Caco-2 (cell line): ENCODE measurements at regions not wholly inside any gene's neighbourhood (a gene's known extent, or its start where the extent isn't known, plus 50 kb on each side); places are given as distances from the start of the nearest gene placed in this dataset.
A peak's percentile ranks its signal among the peaks of the same experiment; 100 is the strongest.

Source experiments
- BruUV-seq: library from RNA; stranded (reverse); fragments of 400-500 nt; replicated peaks from 2 replicates; lab custom pipeline; 2021; lab: Mats Ljungman, UMichigan
- CTCF ChIA-PET: fragments of 300-600 bp; sonication (Branson Sonifier 250); formaldehyde crosslinking; loops from one replicate; lab custom pipeline; 2022; ENCODE audit warnings: antibody characterized with exemption; lab: Charles Lee
- POLR2A ChIA-PET: fragments of 300-600 bp; sonication (Branson Sonifier 250); formaldehyde crosslinking; loops from one replicate; lab custom pipeline; 2022; ENCODE audit warnings: antibody characterized with exemption; lab: Charles Lee
- DNase-seq, 2 experiments: peaks; one replicate each; pipeline versions ENCODE4 v3.0.0 to v3.0.0-alpha.2; 2020 to 2022
- H3K27me3 ChIP-seq: replicated peaks from 2 replicates; pipeline ENCODE4 v1.6.0; 2011; ENCODE audit warnings: low read length; ENCODE audit not compliant: control insufficient read depth, insufficient read depth
- H3K36me3 ChIP-seq: 2 replicates; pipeline ENCODE4 v1.5.1; 2011; ENCODE audit warnings: low read length; ENCODE audit not compliant: control insufficient read depth, insufficient read depth
- H3K4me1 ChIP-seq: fragments of 250-450 bp; sonication (Bioruptor Pico); 2 replicates; pipeline ENCODE4 v1.5.1; 2020; ENCODE audit warnings: mild to moderate bottlenecking
- H3K4me3 ChIP-seq: 2 replicates; pipeline ENCODE4 v1.5.1; 2011; ENCODE audit warnings: low read depth, mild to moderate bottlenecking, control low read depth, low read length
- H3K9me3 ChIP-seq: fragments of 250-450 bp; sonication (Bioruptor Pico); 2 replicates; pipeline ENCODE4 v1.5.1; 2020; ENCODE audit warnings: mild to moderate bottlenecking, moderate library complexity
- H3K27ac Mint-ChIP-seq: one replicate; pipeline ENCODE4 v1.8.0; 2022; ENCODE audit warnings: mixed read lengths; ENCODE audit not compliant: unreplicated experiment
- H3K27me3 Mint-ChIP-seq: one replicate; pipeline ENCODE4 v1.8.0; 2022; ENCODE audit warnings: mixed read lengths; ENCODE audit not compliant: insufficient read depth, unreplicated experiment
- H3K36me3 Mint-ChIP-seq: one replicate; pipeline ENCODE4 v1.8.0; 2022; ENCODE audit warnings: mild to moderate bottlenecking, mixed read lengths; ENCODE audit not compliant: insufficient read depth, unreplicated experiment
- H3K4me1 Mint-ChIP-seq: one replicate; pipeline ENCODE4 v1.8.0; 2022; ENCODE audit warnings: low read depth, mixed read lengths; ENCODE audit not compliant: unreplicated experiment
- H3K4me3 Mint-ChIP-seq: one replicate; pipeline ENCODE4 v1.8.0; 2022; ENCODE audit warnings: mild to moderate bottlenecking, moderate library complexity, mixed read lengths; ENCODE audit not compliant: unreplicated experiment
- H3K9me3 Mint-ChIP-seq: one replicate; pipeline ENCODE4 v1.8.0; 2022; ENCODE audit warnings: mixed read lengths; ENCODE audit not compliant: unreplicated experiment
- CTCF ChIP-seq, 2 experiments: fragments of 200-600 bp in 1 of 2; IDR thresholded peaks; 1 replicate in 1 of 2; 2 replicates in 1 of 2; pipeline versions ENCODE4 v1.5.1 to v1.8.0; 2011 to 2022; ENCODE audit warnings: antibody characterized with exemption in 1 of 2, control low read depth in 1 of 2, inconsistent platforms in 1 of 2, low read depth in 1 of 2, low read length in 1 of 2, mild to moderate bottlenecking in 1 of 2, moderate library complexity in 1 of 2; ENCODE audit not compliant: insufficient read depth in 1 of 2, severe bottlenecking in 1 of 2, unreplicated experiment in 1 of 2
- intact Hi-C: fragments of 100-400 bp; cut with micrococcal nuclease; formaldehyde crosslinking; loops from one replicate; pipeline ENCODE4 v1.10.0; 2022; ENCODE audit not compliant: unreplicated experiment

- Histone ChIP-seq H3K36me3 (peaks cover 1% of the 10 kb centered on the region; the same call in 1 of the 2 replicates), H3K4me3 (no peak overlapping the region), H3K9me3 (no peaks in the 10 kb centered on the region), H3K27me3 (no peaks in the 10 kb centered on the region), H3K4me1 (peaks cover 88% of the 10 kb centered on the region)
- no peak for TF ChIP-seq CTCF (IDR thresholded peaks at IDR 0.05; ENCODE audit: insufficient read depth in 1 of 2, low read depth in 1 of 2, low read length in 1 of 2, severe bottlenecking in 1 of 2, unreplicated experiment in 1 of 2)
- ChIA-PET POLR2A (no interaction called here), CTCF (no interaction called here)
- H3K4me1 Mint-ChIP-seq, result peaks cover 47% of the 10 kb centered on the region
- DNase-seq, result no peak
- peaks cover 44% of the 10 kb centered on the region for H3K36me3 Mint-ChIP-seq
- H3K9me3 Mint-ChIP-seq, result no peaks in the 10 kb centered on the region
- peak overlapping the region; percentile 24 for H3K4me3 Mint-ChIP-seq
- H3K27me3 Mint-ChIP-seq, result no peaks in the 10 kb centered on the region
- BruUV-seq, result no TSS peak
- intact Hi-C loops, result loop anchor here (2.0 kb wide), 1 partner anchor 15 kb away; no protein-coding TSS in a partner anchor
- peak overlapping the region; percentile 63 for H3K27ac Mint-ChIP-seq
Observed at GRCh38 chr17:77301694-77302266, 161.0 kb downstream of the SEC14L1 start.

- Histone ChIP-seq H3K4me1 (peaks cover 88% of the 10 kb centered on the region), H3K36me3 (peaks cover 5% of the 10 kb centered on the region), H3K9me3 (no peaks in the 10 kb centered on the region), H3K27me3 (no peaks in the 10 kb centered on the region), H3K4me3 (no peak overlapping the region)
- intact Hi-C loops, result no loop called here
- no TSS peak for BruUV-seq
- Mint-ChIP-seq H3K4me1 (peaks cover 49% of the 10 kb centered on the region), H3K27me3 (no peaks in the 10 kb centered on the region), H3K27ac (peak overlapping the region; percentile 59), H3K4me3 (no peak overlapping the region), H3K36me3 (peaks cover 53% of the 10 kb centered on the region), H3K9me3 (no peaks in the 10 kb centered on the region)
- TF ChIP-seq CTCF (IDR thresholded peaks at IDR 0.05; ENCODE audit: insufficient read depth in 1 of 2, low read depth in 1 of 2, low read length in 1 of 2, severe bottlenecking in 1 of 2, unreplicated experiment in 1 of 2), result no peak
- ChIA-PET CTCF (no interaction called here), POLR2A (no interaction called here)
- no peak for DNase-seq
Observed at GRCh38 chr17:77302682-77303081, 161.9 kb downstream of the SEC14L1 start.

DNA sequence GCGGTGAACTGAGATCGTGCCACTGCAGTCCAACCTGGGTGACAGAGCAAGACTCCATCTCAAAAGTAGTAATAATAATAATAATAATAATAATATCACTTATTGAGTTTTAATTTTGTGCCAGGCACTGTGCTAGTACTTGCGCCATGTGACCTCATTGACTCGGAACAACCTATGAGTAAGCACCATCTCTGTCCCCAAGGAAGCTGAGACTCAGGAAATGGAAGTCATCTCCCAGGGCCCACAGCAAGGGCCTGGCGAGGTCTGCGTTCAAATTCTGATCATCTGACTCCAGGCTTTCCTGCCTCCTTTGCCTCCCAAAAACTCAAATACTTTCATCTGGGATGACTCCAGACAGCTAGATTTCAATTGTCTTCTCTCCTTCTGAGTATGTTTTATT, 162.9 kb downstream of the SEC14L1 start:
- CTCF ChIA-PET, result no interaction called here
- no peak overlapping the region for H3K4me3 Mint-ChIP-seq
- no peak overlapping the region for H3K27ac Mint-ChIP-seq
- POLR2A ChIA-PET, result interaction anchor here (0.5 kb wide), 1 partner anchor 216 kb away, joined by 3 read pairs; no protein-coding TSS in a partner anchor
- no peak overlapping the region for H3K4me3 ChIP-seq
- TF ChIP-seq CTCF (IDR thresholded peaks at IDR 0.05; ENCODE audit: insufficient read depth in 1 of 2, low read depth in 1 of 2, low read length in 1 of 2, severe bottlenecking in 1 of 2, unreplicated experiment in 1 of 2), result no peak
- no peaks in the 10 kb centered on the region for H3K27me3 ChIP-seq
- peaks cover 60% of the 10 kb centered on the region for H3K36me3 Mint-ChIP-seq
- H3K9me3 Mint-ChIP-seq, result no peaks in the 10 kb centered on the region
- H3K36me3 ChIP-seq, result peaks cover 8% of the 10 kb centered on the region
- intact Hi-C loops, result no loop called here
- no peak for DNase-seq
- H3K9me3 ChIP-seq, result no peaks in the 10 kb centered on the region
- H3K4me1 Mint-ChIP-seq, result peaks cover 51% of the 10 kb centered on the region
- peaks cover 89% of the 10 kb centered on the region for H3K4me1 ChIP-seq
- no TSS peak for BruUV-seq
- H3K27me3 Mint-ChIP-seq, result no peaks in the 10 kb centered on the region
